ENCODE measurements at regions not wholly inside any gene's neighbourhood (a gene's known extent, or its start where the extent isn't known, plus 50 kb on each side); places are given as distances from the start of the nearest gene placed in this dataset.

DNA sequence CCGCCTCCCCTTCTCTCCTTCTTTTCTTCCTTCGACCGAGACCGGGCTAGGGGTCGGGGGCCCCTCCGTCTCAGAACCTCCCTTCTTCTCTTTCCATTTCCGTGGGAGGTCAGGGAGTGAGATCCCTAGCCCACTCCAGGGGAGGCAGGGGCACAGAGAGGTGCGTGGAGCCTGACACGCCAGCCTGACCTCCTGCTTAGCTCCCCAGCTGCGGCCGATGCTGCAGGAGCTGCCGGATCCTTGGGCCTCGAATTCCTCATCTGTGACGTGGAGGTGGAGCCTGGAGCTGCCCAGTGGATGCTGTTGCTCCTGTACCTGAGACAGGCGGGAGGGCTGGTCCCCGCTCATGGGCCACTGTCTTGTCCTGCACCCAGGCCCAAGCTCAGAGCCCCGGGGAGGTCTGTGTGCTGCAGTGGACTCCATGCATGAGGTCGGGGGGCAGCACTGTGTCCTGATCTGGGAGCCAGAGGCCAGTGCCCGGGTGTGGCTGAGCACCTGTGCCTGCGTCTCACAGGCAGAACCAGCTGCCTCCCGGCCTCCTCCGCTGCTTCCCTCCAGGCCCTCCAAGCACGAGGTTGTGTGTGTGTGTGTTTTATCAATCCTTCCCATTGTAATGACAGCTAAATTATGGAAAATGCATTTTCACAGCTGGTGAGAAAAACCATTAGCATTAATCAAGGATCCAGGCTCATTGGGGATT, 55.3 kb upstream of the TTC34 start:
- TF ChIP-seq, protein P1, sequence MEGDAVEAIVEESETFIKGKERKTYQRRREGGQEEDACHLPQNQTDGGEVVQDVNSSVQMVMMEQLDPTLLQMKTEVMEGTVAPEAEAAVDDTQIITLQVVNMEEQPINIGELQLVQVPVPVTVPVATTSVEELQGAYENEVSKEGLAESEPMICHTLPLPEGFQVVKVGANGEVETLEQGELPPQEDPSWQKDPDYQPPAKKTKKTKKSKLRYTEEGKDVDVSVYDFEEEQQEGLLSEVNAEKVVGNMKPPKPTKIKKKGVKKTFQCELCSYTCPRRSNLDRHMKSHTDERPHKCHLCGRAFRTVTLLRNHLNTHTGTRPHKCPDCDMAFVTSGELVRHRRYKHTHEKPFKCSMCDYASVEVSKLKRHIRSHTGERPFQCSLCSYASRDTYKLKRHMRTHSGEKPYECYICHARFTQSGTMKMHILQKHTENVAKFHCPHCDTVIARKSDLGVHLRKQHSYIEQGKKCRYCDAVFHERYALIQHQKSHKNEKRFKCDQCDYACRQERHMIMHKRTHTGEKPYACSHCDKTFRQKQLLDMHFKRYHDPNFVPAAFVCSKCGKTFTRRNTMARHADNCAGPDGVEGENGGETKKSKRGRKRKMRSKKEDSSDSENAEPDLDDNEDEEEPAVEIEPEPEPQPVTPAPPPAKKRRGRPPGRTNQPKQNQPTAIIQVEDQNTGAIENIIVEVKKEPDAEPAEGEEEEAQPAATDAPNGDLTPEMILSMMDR (IDR thresholded peaks at IDR 0.05), result no peak
- no peak for TF ChIP-seq POLR2AphosphoS5 (IDR thresholded peaks at IDR 0.05)

Measured in upper lobe of left lung (tissue), 4 donors.